Heart right ventricle (tissue), 16 donors: ENCODE measurements at regions not wholly inside any gene's neighbourhood (a gene's known extent, or its start where the extent isn't known, plus 50 kb on each side); places are given as distances from the start of the nearest gene placed in this dataset.
A peak's percentile ranks its signal among the peaks of the same experiment; 100 is the strongest.
"Not testable (repeated sequence)": the region's sequence is repeated elsewhere in the genome, so short reads cannot be mapped to it uniquely, and the experiment has no call there.

Source experiments
- ATAC-seq, 8 donors: fragments of 200-7000 bp; cut with Tn5 transposase; one replicate each; pipeline ENCODE4 v1.9.1; 2020; ENCODE audit warnings: mild to moderate bottlenecking in 8 of 8, moderate library complexity in 8 of 8, moderate number of reproducible peaks in 1 of 8
- DNase-seq, 2 donors: peaks; one replicate each; pipeline ENCODE4 v3.0.0-alpha.2; 2020
- H3K27ac ChIP-seq, 10 donors: fragments of 200-600 bp; sonication (generic) in 2 of 10; one replicate each; pipeline versions ENCODE4 v1.5.0 to v1.8.0; 2020 to 2022; ENCODE audit warnings: mild to moderate bottlenecking in 3 of 10
- H3K27me3 ChIP-seq, 7 donors: fragments of 200-600 bp; one replicate each; pipeline ENCODE4 v1.8.0; 2021 to 2022; ENCODE audit warnings: mild to moderate bottlenecking in 2 of 7
- H3K36me3 ChIP-seq, 9 donors: fragments of 200-600 bp; sonication (generic) in 1 of 9; one replicate each; pipeline versions ENCODE4 v1.5.0 to v1.8.0; 2020 to 2022; ENCODE audit warnings: mild to moderate bottlenecking in 2 of 9
- H3K4me1 ChIP-seq, 9 donors: fragments of 200-600 bp; sonication (generic) in 1 of 9; one replicate each; pipeline versions ENCODE4 v1.5.0 to v1.8.0; 2020 to 2022; ENCODE audit warnings: mild to moderate bottlenecking in 4 of 9
- H3K4me3 ChIP-seq, 10 donors: fragments of 200-600 bp; sonication (generic) in 2 of 10; one replicate each; pipeline versions ENCODE4 v1.5.0 to v1.8.0; 2020 to 2022; ENCODE audit warnings: mild to moderate bottlenecking in 7 of 10, moderate library complexity in 2 of 10
- H3K9me3 ChIP-seq, 11 donors: fragments of 200-600 bp in 10 of 11; sonication (generic) in 2 of 11; one replicate each; pipeline versions ENCODE4 v1.5.0 to v1.8.0; 2013 to 2022; ENCODE audit warnings: mild to moderate bottlenecking in 2 of 11, control low read depth in 1 of 11, moderate library complexity in 1 of 11
- CTCF ChIP-seq, 9 donors: fragments of 200-600 bp; sonication (generic) in 2 of 9; IDR thresholded peaks; one replicate each; pipeline versions ENCODE4 v1.5.0 to v1.8.0; 2021 to 2022; ENCODE audit warnings: antibody characterized with exemption in 9 of 9, mild to moderate bottlenecking in 5 of 9, moderate library complexity in 1 of 9
- WGBS, 2 donors: extraction: QIAGEN DNeasy Blood & Tissue Kit; methylation state at CpG; one replicate each; pipeline ENCODE4 v1.1.7; 2013; ENCODE audit warnings: inconsistent platforms in 1 of 2; 5-methylcytosine and 5-hydroxymethylcytosine counted together
- intact Hi-C, 10 donors: fragments of 100-400 bp; cut with DNase I; formaldehyde crosslinking; loops; one replicate each; pipeline versions ENCODE4 v1.11.1 to v1.14.2; 2022
- donor health status: Arrhythmogenic right ventricular cardiomyopathy.
- donor health status: ischemic (EF 13 %, LVEDD 7.1; RV severe dilation, severe dysfunction).
- donor health status: healthy with polysubstance abuse.
- donor health status: DM: no; HTN: yes; CAD: no.
- donor health status: DM: no; HTN: no; CAD: no.
- donor health status: ischemic (EF 25% LVEDD 6.9; RV normal size, moderate dysfunction).
- donor health status: ischemic (EF 25% LVEDD 5.7; RV mildly dilated, moderate dysfunction).
- donor health status: healthy.
- donor health status: DM: yes; HTN: yes; CAD: no.
- donor health status: Ischemic cardiomyopathy.
- donor health status: ischemic (EF 35%, LVEDD 5.7; RV mildly dilated, moderate dysfunction).
- donor health status: nonischemic (EF 11% LVEDD 7.7; RV severe dilation, severe dysfunction).
- donor health status: DM: yes; HTN: yes; CAD: no.
- donor health status: PGD.
- donor health status: ischemic (EF 29% LVEDD 5.4; RV normal size, mild dysfunction).
- donor health status: nonischemic (EF 23%, LVEDD 6.1; RV moderate dilation, normal function).

- WGBS, 2 donors: 48 to 61% methylated on average over 1 of the region's 1 CpG
- Histone ChIP-seq H3K4me3 (no peak overlapping the region), H3K4me1 (no peaks in the 10 kb centered on the region), H3K36me3 (no peaks in the 10 kb centered on the region), H3K27me3 (no peaks in the 10 kb centered on the region), H3K9me3 (no peaks in the 10 kb centered on the region), H3K27ac (no peak overlapping the region)
- no peak for ATAC-seq
- intact Hi-C loops: no loop called here
- TF ChIP-seq CTCF (IDR thresholded peaks at IDR 0.05): no peak
- DNase-seq: no peak
Observed at GRCh38 chr14:83291714-83292113, 1758.1 kb upstream of the SEL1L start.

GRCh38 chr14:83294941-83295340, 1761.3 kb upstream of the SEL1L start:
- intact Hi-C loops: no loop called here
- no peak for DNase-seq
- no peaks in the 10 kb centered on the region for H3K4me1 ChIP-seq
- no peaks in the 10 kb centered on the region for H3K9me3 ChIP-seq
- no peak for ATAC-seq
- TF ChIP-seq CTCF (IDR thresholded peaks at IDR 0.05): no peak
- no peak overlapping the region for H3K27ac ChIP-seq
- no peaks in the 10 kb centered on the region for H3K27me3 ChIP-seq
- 36 to 47% methylated on average over 1 of the region's 1 CpG for WGBS, 2 donors
- H3K4me3 ChIP-seq: no peak overlapping the region
- H3K36me3 ChIP-seq: no peaks in the 10 kb centered on the region

- WGBS, 2 donors: 73 to 93% methylated on average over 3 of the region's 3 CpGs
- Histone ChIP-seq H3K4me1 (no peaks in the 10 kb centered on the region), H3K4me3 (no peak overlapping the region), H3K9me3 (no peaks in the 10 kb centered on the region), H3K27ac (no peak overlapping the region), H3K27me3 (peaks cover 0 to 2% (median 0%) of the 10 kb centered on the region in 7 donors), H3K36me3 (no peaks in the 10 kb centered on the region)
- ATAC-seq (no peak), DNase-seq (no peak)
- intact Hi-C loops: no loop called here
- TF ChIP-seq CTCF (IDR thresholded peaks at IDR 0.05): no peak
Observed at GRCh38 chr14:83297361-83297760, 1763.7 kb upstream of the SEL1L start.

GRCh38 chr14:83298016-83298415, 1764.4 kb upstream of the SEL1L start:
- H3K4me3 ChIP-seq, intact Hi-C loops, H3K9me3 ChIP-seq, H3K27ac ChIP-seq, H3K36me3 ChIP-seq, DNase-seq, H3K27me3 ChIP-seq, H3K4me1 ChIP-seq, ATAC-seq: not testable (repeated sequence)
- 80 to 86% methylated on average over 2 of the region's 2 CpGs for WGBS, 2 donors

GRCh38 chr14:83300476-83301064, 1766.9 kb upstream of the SEL1L start:
- intact Hi-C loops: loop anchor here in 1 of 10 donors (10.0 kb wide), 1 partner anchor 164 kb away; no protein-coding TSS in a partner anchor
- Histone ChIP-seq H3K4me1 (no peaks in the 10 kb centered on the region), H3K4me3 (no peak overlapping the region), H3K36me3 (no peaks in the 10 kb centered on the region), H3K27me3 (peaks cover 0 to 2% (median 0%) of the 10 kb centered on the region in 7 donors), H3K27ac (no peak overlapping the region), H3K9me3 (no peaks in the 10 kb centered on the region)
- TF ChIP-seq CTCF (IDR thresholded peaks at IDR 0.05): peak; percentile 49 to 82 (median 76)
- DNase-seq: no peak
- WGBS, 2 donors: 37 to 50% methylated on average over 1 of the region's 1 CpG
- ATAC-seq: no peak
